ENCODE measurements at regions not wholly inside any gene's neighbourhood (a gene's known extent, or its start where the extent isn't known, plus 50 kb on each side); places are given as distances from the start of the nearest gene placed in this dataset.

DNA sequence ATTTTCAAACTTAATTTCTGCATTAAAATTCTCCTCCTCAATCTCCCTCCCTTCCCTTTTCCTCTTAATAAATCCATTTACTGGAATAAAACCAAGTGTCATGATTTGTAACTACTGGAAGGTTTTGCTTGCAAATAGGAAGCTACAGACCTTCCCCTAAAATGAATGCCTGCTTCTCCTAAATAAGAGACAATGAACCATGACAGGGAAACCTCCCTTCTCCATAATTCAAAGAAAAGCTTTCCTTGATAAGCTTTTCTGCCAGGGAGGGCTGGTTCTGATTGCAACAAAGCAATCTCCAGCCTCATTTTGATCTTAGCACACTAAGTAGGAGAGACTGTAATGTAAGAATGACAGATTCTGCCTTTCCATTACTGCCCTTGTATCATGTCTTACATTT is 111.0 kb upstream of the CDH20 start:
- Histone ChIP-seq H3K9me3 (ENCODE audit: control insufficient read depth, insufficient read depth, low read length) (peaks cover 4% of the 10 kb centered on the region; the same call in 1 of the 2 replicates), H2BK15ac (ENCODE audit: low read depth, low read length) (no peak overlapping the region), H4K5ac (ENCODE audit: low read depth, low read length) (no peak overlapping the region), H3K56ac (ENCODE audit: extremely low read depth, insufficient read depth, low read length) (no peak overlapping the region), H2BK20ac (ENCODE audit: low read depth, low read length) (no peak overlapping the region), H3K4me1 (ENCODE audit: control insufficient read depth, insufficient read depth, low read length) (no peaks in the 10 kb centered on the region), H3K4me3 (ENCODE audit: insufficient read depth, low read depth, low read length) (no peak overlapping the region), H2BK5ac (ENCODE audit: low read depth, low read length, poor library complexity, severe bottlenecking) (no peak overlapping the region), H2AFZ (replicated peaks; ENCODE audit: low read length, poor library complexity) (no peak overlapping the region), H4K8ac (ENCODE audit: low read depth in 2 of 2, low read length in 2 of 2) (no peak overlapping the region), H3K79me1 (ENCODE audit: low read depth in 1 of 2, low read length in 2 of 2) (no peaks in the 10 kb centered on the region), H3K4me2 (ENCODE audit: low read depth, low read length) (no peak overlapping the region), H3K27ac (ENCODE audit: insufficient read depth, low read length) (no peak overlapping the region), H3K23ac (ENCODE audit: low read depth, low read length) (no peak overlapping the region), H3K27me3 (ENCODE audit: control insufficient read depth, insufficient read depth, low read length) (no peaks in the 10 kb centered on the region), H3K9me1 (ENCODE audit: insufficient read depth, low read length) (no peaks in the 10 kb centered on the region), H3K36me3 (ENCODE audit: control insufficient read depth, insufficient read depth, low read length) (no peaks in the 10 kb centered on the region), H4K91ac (ENCODE audit: insufficient read depth, low read depth, low read length) (no peak overlapping the region), H4K20me1 (ENCODE audit: insufficient read depth, low read length) (no peaks in the 10 kb centered on the region), H2BK120ac (ENCODE audit: low read depth, low read length) (no peak overlapping the region), H3K18ac (ENCODE audit: low read depth, low read length) (no peak overlapping the region), H3K9ac (ENCODE audit: low read depth, low read length) (no peak overlapping the region), H3K4ac (ENCODE audit: low read depth, low read length) (no peak overlapping the region), H2AK9ac (replicated peaks; ENCODE audit: low read depth, low read length, poor library complexity) (no peak overlapping the region), H3K14ac (replicated peaks; ENCODE audit: low read depth, low read length) (no peak overlapping the region), H2AK5ac (ENCODE audit: low read depth, low read length) (no peak overlapping the region)
- in situ Hi-C loops (cut with MboI; ENCODE audit: low sequenced_read_pairs) = no loop called here
- dilution Hi-C loops (cut with HindIII; ENCODE audit: low sequenced_read_pairs, unreplicated experiment) = no loop called here
- TF ChIP-seq BHLHE40 (IDR thresholded peaks at IDR 0.05; ENCODE audit: low read depth, low read length) = no peak
- no peak for TF ChIP-seq MAZ (IDR thresholded peaks at IDR 0.05; ENCODE audit: borderline replicate concordance, low read depth, low read length)
- TF ChIP-seq, protein P1, sequence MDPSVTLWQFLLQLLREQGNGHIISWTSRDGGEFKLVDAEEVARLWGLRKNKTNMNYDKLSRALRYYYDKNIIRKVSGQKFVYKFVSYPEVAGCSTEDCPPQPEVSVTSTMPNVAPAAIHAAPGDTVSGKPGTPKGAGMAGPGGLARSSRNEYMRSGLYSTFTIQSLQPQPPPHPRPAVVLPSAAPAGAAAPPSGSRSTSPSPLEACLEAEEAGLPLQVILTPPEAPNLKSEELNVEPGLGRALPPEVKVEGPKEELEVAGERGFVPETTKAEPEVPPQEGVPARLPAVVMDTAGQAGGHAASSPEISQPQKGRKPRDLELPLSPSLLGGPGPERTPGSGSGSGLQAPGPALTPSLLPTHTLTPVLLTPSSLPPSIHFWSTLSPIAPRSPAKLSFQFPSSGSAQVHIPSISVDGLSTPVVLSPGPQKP (IDR thresholded peaks at IDR 0.05; ENCODE audit: borderline replicate concordance, low read depth, low read length) = no peak
- no peak for TF ChIP-seq MXI1 (IDR thresholded peaks at IDR 0.05; ENCODE audit: borderline replicate concordance, low read depth, low read length)
- TF ChIP-seq RCOR1 (IDR thresholded peaks at IDR 0.05; ENCODE audit: insufficient replicate concordance, low read length) = no peak
- TF ChIP-seq FOS (IDR thresholded peaks at IDR 0.05; ENCODE audit: low read depth, low read length) = no peak
- TF ChIP-seq, protein P2, sequence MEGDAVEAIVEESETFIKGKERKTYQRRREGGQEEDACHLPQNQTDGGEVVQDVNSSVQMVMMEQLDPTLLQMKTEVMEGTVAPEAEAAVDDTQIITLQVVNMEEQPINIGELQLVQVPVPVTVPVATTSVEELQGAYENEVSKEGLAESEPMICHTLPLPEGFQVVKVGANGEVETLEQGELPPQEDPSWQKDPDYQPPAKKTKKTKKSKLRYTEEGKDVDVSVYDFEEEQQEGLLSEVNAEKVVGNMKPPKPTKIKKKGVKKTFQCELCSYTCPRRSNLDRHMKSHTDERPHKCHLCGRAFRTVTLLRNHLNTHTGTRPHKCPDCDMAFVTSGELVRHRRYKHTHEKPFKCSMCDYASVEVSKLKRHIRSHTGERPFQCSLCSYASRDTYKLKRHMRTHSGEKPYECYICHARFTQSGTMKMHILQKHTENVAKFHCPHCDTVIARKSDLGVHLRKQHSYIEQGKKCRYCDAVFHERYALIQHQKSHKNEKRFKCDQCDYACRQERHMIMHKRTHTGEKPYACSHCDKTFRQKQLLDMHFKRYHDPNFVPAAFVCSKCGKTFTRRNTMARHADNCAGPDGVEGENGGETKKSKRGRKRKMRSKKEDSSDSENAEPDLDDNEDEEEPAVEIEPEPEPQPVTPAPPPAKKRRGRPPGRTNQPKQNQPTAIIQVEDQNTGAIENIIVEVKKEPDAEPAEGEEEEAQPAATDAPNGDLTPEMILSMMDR (conservative IDR thresholded peaks at IDR 0.05; ENCODE audit: low read depth, low read length) = no peak
- CTCF ChIA-PET = no interaction called here
- intact Hi-C loops (cut with micrococcal nuclease) = no loop called here
- no peak for ATAC-seq (ENCODE audit: low read depth)
- POLR2A ChIA-PET (ENCODE audit: unreplicated experiment) = no interaction called here
- no TSS peak for BruUV-seq (replicated peaks)
- DNase-seq = no peak

Measured in IMR-90 (cell line).